Dedifferentiated amniotic fluid mesenchymal stem cell (primary cell): ENCODE measurements at regions not wholly inside any gene's neighbourhood (a gene's known extent, or its start where the extent isn't known, plus 50 kb on each side); places are given as distances from the start of the nearest gene placed in this dataset.
"Not testable (repeated sequence)": the region's sequence is repeated elsewhere in the genome, so short reads cannot be mapped to it uniquely, and the experiment has no call there.

Experiments
- DNase-seq: peaks from one replicate; pipeline ENCODE4 v3.0.0-alpha.2; 2016; ENCODE audit errors: extremely low spot score

DNA sequence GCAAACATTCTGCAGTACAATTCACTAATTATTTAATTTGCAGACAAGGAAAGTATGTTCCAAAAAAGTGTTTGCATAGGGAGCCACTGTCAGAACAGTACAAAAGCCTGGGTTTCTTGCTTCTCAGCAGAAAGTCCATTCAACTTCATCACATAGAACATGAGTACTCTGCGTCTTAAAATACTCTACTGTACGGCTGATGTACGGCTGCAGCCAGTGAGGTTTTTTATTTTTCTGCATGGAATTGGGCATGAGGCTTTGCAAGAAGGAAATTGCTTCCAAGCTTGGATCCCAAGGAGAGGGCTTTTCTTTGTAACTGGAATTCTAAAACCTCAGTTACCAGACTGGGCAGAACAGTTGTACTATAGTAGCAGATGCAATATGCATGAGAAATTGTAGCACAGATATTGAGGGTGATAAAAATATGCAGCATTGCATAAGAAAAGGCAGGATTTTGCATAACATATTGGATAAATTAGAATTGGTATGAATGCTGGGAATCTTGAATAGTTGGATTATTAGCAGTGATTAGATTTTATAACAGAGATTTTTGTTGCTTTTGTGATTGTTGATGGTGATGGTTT lies 178.1 kb upstream of the CDH9 start:
- no peak for DNase-seq

DNA sequence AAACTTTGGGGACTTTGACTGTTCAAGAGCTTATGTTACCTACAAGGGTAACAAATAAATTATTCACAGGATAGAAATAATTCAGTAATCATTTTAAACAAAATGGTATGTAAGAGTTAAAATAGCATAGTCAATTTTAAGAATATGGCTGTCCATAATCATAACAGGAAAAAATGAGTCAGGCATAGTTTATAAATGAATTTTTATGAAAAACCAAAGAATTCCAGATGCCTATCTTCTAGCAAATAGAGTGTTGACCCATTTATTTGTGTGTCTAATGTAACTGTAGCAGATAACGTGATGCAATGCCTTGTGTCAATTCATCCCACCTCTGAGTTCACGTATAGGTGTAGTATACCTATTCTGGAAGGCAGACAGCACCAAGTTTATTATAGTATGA lies 169.7 kb upstream of the CDH9 start:
- DNase-seq: no peak

DNA sequence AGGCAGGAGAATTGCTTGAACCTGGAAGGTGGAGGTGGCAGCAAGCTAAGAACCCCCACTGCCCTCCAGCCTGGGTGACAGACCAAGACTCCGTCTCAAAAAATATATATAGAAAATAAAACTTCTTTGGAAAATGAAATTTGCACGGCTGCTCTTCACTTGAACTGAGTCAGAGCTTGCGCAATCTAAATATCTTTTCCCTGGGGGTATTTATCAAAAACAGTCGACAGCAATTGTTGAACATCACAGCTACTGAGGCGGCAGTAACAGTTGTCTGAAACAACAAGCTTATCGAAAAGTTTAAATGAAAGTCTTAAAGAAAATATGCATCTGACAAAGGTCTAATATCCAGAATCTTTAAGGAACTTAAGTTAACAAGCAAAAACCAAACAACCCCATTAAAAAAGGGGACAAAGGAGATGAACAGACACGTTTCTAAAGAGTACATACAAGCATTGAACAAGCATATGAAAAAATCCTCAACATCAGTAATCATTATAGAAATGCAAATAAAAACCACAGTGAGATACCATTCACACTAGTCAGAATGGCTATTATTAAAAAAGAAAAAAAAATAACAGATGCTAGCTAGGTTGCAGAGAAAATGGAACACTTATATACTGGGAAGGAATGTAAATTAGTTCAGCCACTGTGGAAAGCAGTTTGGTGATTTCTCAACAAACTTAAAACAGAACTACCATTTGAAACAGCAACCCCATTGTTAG lies 153.6 kb upstream of the CDH9 start:
- no peak for DNase-seq

DNA sequence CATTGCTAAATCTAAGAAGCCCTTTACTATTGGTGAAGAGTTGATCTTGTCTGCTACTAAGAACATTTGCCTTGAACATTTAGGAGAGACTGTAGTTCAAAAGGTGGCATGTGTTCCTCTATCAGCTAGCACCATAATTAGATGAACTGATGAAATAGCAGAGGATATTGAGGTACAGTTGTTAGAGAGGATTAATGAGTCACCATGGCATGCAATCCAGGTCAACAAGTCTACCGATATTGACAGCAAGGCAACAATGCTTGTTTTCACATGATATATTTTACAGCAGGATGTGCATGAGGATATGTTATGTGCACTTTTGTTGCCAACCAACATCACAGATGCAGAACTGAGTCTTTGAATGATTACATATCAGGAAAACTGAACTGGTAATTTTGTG lies 134.3 kb upstream of the CDH9 start:
- no peak for DNase-seq

DNA sequence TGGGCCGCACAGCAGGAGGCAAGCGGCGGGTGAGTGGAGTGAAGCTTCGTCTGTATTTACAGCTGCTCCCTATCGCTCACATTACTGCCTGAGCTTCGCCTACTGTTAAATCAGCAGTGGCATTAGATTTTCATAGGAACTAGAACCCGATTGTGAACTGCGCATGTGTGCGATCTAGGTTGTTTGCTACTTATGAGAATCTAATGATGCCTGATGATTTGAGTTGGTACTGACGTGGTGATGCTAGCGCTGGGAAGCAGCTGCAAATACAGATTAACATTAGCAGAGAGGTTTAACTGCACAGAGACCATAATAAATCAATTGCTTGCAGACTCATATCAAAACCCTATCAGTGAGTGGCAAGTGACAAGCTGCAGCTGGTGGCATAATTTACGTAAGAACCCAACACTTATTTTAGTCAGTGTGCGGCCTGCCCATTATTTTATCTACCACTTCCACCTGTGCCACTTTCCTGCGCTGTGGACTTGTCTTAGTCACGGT lies 133.4 kb upstream of the CDH9 start:
- no peak for DNase-seq

DNA sequence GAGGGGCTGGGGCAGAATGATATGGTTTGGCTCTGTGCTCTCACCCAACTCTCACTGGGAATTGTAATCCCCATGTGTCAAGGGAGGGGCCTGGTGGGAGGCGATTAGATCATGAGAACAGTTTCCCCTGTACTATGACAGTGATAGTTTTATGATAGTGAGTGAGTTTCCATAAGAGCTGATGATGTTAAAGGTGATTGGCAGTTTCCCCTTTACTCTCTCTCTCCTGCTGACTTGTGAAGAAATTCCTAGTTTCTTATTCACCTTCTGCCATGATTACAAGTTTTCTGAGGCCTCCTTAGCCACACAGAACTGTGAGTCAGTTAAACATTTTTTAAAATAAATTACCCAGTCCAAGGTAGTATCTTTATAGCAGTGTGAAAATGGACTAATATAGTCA lies 120.4 kb upstream of the CDH9 start:
- no peak for DNase-seq

DNA sequence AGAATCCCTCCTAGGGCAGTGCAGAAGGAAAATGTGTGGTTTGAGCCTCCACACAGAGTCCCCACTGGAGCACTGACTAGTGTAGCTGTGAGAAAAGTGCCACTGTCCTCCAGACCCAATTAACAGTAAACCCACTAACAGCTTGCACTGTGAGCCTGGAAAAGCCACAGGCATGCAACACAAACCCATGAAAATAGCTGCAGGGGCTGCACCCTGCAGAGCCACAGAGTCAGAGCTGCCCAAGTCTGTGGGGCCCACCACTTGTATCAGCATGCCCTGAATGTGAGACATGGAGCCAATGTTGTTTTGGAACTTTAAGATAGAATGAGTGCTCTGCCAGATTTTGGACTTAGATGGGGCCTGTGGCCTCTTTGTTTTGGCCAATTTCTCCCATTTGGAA lies 119.8 kb upstream of the CDH9 start:
- DNase-seq: no peak

DNA sequence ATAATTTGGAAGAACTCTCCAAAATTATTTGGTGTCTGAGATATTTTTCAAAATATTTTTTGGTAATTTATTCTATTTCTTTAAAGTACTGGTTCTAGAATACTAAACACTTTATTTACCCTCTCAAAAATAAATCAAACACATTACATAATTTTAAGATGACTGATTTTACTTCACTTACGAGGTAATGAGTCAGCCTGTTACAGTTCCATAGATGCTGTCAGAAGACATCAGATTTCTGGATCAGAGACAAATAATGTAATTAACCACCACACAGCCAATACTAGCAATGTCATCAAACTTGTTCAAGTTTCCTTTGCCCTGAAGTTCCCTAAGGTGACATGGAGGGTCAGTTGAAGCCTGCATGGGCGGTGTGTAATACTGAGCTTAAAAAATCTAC lies 106.1 kb upstream of the CDH9 start:
- DNase-seq: no peak

DNA sequence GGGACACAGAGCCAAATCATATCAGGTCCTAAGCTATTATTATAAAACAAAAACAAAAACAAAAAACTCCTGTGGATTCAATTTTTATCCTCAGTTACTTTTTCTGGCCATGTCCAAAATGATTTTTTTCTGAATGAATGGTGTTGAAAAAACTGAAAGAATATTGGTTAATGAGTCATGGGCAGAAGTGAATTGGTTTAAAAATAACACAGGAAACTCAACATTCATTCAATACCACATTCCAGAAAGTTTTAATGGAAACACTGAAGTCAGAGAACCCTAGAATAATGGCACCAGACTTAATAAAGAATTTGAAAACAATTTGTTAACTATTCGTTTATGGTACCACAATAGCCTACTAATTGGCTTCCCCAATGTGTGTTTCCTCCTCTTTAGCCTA lies 102.4 kb upstream of the CDH9 start:
- DNase-seq: no peak

DNA sequence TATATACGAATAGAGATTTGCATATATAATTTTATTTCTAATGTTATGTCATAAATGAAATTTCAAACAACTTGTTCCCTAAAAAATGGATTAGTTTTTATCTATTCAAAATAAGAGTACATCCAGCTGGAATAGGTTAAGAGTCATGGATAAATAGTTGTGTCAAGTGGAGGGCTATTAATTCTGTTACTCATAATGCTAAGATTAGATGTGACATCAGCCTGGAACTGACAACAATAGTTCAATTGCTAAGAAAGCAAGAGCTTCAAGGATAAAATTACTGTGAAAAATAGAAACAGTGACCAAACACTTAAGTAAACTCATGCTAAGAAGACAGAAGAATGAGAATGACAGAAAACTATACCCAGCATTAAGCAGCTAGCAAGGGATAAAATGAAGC lies 92.2 kb upstream of the CDH9 start:
- no peak for DNase-seq

DNA sequence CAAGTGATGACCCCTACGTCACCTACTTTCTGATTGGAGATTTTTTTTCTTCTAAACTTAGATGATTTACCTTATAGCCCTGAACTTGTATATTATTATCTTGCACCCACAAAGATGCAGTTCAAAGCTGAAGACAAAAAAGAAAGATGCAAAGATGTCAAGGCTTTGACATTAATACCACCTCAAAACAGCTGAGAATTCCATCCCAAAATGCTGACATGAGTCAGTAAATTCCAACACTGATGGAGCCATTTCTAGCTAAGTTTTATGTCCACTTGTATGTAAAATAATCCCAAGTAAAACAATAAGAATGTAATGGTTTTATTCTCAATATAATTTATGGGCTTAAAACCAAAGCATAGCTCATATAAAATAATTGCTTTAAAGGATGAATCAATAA lies 91.5 kb upstream of the CDH9 start:
- no peak for DNase-seq

DNA sequence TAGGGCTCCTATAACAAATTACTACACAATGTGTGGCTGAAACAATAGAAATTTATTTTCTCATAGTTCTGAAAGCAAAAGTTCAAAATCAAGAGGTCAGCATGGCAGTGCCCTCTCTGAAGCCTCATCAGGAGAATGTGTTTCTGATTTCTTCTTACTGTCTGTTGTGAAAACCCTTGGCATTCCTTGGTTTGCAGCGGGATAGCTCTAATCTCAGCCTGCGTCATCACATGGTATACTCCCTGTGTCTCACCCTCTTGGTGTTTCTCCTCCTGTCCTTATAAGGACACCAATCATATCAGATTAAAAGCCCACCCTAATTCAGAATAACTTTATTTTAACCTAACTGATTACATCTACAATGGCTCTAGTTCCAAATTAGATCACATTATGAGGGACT lies 87.5 kb upstream of the CDH9 start:
- no peak for DNase-seq

DNA sequence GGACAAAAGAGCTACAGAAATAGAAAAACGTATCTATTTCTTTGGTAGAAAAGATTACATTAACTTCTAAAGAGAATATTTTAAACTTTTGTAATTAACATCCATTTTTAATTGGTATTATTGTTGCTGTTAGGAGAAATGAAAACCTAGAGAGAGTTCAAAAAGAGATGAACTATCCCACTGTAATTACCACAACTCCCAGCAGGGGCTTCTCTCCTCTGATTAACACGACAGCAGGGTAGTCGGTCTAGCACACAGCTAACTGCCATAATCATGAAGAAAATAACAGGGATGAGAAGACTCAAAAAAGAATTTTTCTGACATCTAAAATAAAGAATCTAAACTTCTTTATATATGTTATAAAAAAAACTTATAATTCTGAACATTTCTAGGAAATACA lies 86.2 kb upstream of the CDH9 start:
- no peak for DNase-seq

DNA sequence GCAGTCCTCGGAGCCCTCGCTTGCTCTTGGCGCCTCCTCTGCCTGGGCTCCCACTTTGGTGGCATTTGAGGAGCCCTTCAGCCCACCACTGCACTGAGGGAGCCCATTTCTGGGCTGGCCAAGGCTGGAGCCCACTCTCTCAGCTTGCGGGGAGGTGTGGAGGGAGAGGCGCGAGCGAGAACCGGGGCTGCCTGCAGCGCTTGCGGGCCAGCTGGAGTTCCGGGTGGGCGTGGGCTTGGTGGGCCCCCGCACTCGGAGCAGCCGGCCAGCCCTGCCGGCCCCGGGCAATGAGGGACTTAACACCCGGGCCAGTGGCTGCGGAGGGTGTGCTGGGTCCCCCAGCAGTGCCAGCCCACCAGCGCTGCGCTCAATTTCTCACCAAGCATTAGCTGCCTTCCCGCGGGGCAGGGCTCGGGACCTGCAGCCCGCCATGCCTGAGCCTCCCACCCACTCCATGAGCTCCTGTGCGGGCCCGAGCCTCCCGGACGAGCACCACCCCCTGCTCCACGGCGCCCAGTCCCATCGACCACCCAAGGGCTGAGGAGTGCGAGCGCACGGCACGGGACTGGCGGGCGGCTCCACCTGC lies 81.4 kb upstream of the CDH9 start:
- not testable (repeated sequence) for DNase-seq

DNA sequence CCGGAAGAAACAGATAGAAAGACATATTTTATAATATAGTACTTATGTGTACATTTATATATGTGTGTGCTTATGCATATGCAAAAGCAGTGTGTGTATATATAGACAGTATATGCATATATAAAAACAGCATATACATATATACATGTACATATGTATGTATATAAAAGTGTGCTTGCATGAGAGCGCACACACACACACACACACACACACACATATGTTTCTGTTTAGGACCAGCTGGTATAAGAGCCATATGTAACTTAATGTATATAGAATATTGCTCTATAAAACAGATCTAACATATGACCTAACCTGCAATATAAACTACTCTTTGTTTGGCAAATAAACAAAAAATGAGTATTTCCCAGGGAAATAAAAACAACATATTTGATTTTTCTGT lies 65.1 kb upstream of the CDH9 start:
- DNase-seq: no peak

DNA sequence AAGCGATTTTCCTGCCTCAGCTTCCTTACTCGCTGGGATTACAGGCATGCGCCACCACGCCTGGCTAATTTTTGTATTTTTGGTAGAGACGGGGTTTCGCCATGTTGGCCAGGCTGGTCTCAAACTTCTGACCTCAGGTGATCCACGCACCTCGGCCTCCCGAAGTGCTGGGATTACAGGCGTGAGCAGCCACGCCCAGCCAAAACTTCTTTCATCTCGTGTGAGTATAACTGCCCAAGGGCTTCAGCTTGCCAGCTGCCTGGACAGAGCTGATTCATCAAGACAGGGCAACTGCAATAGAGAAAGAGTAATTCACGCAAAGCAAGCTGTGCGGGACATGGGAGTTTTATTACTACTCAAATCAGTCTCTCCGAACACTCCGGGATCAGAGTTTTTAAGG lies 57.4 kb upstream of the CDH9 start:
- DNase-seq: not testable (repeated sequence)

DNA sequence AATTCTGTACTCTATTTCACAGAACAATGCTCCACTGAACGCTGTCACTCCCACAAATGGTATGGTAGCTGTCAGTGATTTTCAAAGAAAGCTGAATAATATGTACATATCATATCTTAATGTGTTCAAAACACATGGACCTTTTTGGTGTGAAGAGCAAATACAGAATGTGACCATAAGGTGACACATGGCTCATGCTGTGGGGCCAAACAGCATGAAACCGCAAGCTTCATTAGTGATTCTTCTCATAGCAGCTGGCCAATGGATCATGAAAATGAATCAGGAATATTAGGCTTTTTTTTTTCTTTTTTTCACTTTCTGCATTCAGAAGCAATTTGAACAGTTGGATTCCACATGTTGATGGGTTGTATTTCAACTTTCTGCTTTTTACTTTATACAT lies 54.9 kb upstream of the CDH9 start:
- DNase-seq: no peak

DNA sequence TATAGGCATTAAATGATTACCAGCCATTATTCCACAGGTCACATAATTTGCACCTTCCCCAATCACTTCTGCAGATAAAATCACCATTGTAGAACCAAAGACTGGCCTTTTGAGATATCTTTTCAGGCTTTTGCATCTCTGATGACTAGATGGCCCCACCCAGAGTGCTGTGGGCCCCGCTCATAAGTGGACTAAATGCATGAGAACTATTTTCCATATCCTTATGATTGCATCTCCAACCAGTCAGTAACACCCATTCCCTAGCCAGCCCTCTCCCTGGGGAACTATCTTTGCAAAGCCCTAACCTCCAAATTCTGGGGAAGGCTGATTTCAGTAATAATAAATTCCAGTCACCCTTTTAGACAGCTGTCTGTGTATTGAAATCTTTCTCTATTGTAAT lies 53.5 kb upstream of the CDH9 start:
- no peak for DNase-seq

DNA sequence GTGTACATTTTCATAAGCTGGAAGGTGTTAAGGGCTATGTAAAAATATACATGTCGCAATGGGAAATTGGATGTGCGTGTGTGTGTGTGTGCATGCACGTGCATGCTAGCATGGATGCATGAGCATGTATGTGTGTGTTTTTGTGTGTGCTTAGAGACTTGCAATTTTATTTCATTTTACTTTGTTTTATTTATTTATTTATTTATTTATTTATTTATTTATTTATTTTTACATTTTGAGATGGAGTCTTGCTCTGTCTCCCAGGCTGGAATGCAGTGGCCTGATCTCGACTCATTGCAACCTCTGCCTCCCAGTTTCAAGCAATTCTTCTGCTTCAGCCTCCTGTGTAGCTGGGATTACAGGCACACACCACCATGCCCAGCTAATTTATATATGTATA lies 50.4 kb upstream of the CDH9 start:
- DNase-seq: not testable (repeated sequence)
